Progenitor cell of endocrine pancreas (in vitro differentiated cells): ENCODE measurements at regions not wholly inside any gene's neighbourhood (a gene's known extent, or its start where the extent isn't known, plus 50 kb on each side); places are given as distances from the start of the nearest gene placed in this dataset.

ENCODE experiments used
- DNase-seq: peaks from one replicate; pipeline ENCODE4 v3.0.0; 2021; ENCODE audit warnings: low spot score; ENCODE audit not compliant: unreplicated experiment
- H3K27ac Mint-ChIP-seq: 2 replicates; pipeline ENCODE4 v1.8.0; 2021; ENCODE audit warnings: mild to moderate bottlenecking, moderate library complexity, mixed read lengths
- H3K27me3 Mint-ChIP-seq: 2 replicates; pipeline ENCODE4 v1.8.0; 2021; ENCODE audit warnings: mixed read lengths
- H3K36me3 Mint-ChIP-seq: 2 replicates; pipeline ENCODE4 v1.8.0; 2022; ENCODE audit warnings: mixed read lengths; ENCODE audit not compliant: insufficient read depth
- H3K4me1 Mint-ChIP-seq: 2 replicates; pipeline ENCODE4 v1.8.0; 2021; ENCODE audit warnings: low read depth, mixed read lengths
- H3K4me3 Mint-ChIP-seq: 2 replicates; pipeline ENCODE4 v1.8.0; 2021; ENCODE audit warnings: low read depth, mild to moderate bottlenecking, moderate library complexity, mixed read lengths
- H3K9me3 Mint-ChIP-seq: 2 replicates; pipeline ENCODE4 v1.8.0; 2021; ENCODE audit warnings: low read depth, mixed read lengths
- CTCF ChIP-seq: fragments of 200-600 bp; sonication (generic); IDR thresholded peaks from one replicate; pipeline ENCODE4 v1.5.0; 2021; ENCODE audit warnings: antibody characterized with exemption, mild to moderate bottlenecking; ENCODE audit not compliant: unreplicated experiment

GRCh38 chr19:27735314-27735713 lies 1477.6 kb downstream of the UQCRFS1 start:
- Mint-ChIP-seq H3K9me3 (peaks cover 74% of the 10 kb centered on the region), H3K36me3 (peaks cover 63% of the 10 kb centered on the region), H3K27ac (no peak overlapping the region), H3K4me3 (no peak overlapping the region), H3K27me3 (no peaks in the 10 kb centered on the region), H3K4me1 (no peaks in the 10 kb centered on the region)
- DNase-seq, result no peak
- TF ChIP-seq CTCF, result no peak

DNA sequence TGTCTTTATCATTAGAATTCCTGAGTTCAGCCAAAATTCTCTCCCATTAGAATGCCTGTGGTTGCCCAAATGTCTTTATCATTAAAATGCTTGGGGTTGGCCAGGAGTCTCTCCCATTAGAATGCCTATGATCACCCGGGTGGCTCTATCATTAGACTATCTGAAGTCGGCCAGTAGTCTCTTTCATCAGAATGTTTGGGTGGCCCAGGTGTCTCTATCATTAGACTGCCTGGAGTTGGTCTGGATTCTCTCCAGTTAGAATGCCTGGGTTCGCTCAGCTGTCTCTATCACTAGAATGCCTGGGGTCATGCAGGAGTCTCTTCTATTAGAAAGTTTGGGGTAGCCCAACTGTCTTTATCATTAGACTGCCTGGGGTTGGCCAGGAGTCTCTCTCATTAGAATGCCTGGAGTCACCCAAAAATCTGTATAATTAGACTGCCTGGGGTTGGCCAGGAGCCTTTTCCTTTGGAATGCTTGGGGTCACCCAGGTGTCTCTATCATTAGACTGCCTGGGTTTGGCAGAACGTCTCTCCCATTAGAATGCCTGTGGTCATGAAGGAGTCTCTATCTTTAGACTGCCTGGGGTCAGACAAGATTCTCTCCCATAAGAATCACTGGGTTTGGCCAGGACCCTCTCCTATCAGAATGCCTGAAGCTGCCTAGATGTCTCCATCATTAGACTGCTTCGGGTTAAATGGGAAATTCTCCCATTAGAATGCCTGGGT lies 1478.3 kb downstream of the UQCRFS1 start:
- Mint-ChIP-seq H3K27me3 (no peaks in the 10 kb centered on the region), H3K27ac (no peak overlapping the region), H3K4me3 (no peak overlapping the region), H3K4me1 (no peaks in the 10 kb centered on the region), H3K9me3 (peaks cover 68% of the 10 kb centered on the region), H3K36me3 (peaks cover 64% of the 10 kb centered on the region)
- no peak for TF ChIP-seq CTCF
- no peak for DNase-seq

DNA sequence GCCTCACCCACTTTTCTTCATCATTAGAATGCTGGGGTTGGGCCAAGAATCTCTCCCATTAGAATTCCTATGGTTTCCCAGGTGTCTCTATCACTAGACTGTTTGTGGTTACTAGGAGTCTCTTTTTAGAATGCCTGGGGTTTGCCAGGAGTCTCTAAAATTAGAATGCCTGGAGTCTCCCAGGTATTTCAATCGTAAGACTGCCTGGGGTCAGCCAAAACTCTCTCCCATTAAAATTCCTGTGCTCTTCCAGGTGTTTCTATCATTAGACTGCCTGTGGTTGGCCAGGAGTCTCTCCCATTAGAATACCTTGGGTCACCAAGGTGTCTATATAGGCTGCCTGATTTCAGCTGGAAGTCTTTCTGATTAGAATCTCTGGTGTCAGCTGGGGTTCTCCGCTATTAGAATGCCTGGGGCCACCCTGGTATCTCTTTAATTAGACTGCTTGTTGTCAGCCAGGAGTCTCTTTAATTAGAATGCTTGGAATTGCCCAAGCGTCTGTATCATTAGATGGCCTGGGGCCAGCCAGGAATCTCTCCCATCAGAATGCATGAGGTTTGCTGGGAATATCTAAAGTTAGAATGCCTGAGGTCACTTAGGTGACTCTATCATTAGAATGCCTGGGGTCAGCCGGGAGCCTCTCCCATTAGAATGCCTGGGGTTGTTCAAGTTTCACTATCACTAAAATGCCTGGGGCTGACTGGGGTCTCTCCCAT lies 1479.2 kb downstream of the UQCRFS1 start:
- peaks cover 64% of the 10 kb centered on the region for H3K36me3 Mint-ChIP-seq
- H3K27ac Mint-ChIP-seq, result no peak overlapping the region
- peaks cover 58% of the 10 kb centered on the region for H3K9me3 Mint-ChIP-seq
- H3K4me1 Mint-ChIP-seq, result no peaks in the 10 kb centered on the region
- no peak for TF ChIP-seq CTCF
- no peaks in the 10 kb centered on the region for H3K27me3 Mint-ChIP-seq
- DNase-seq, result no peak
- H3K4me3 Mint-ChIP-seq, result no peak overlapping the region

DNA sequence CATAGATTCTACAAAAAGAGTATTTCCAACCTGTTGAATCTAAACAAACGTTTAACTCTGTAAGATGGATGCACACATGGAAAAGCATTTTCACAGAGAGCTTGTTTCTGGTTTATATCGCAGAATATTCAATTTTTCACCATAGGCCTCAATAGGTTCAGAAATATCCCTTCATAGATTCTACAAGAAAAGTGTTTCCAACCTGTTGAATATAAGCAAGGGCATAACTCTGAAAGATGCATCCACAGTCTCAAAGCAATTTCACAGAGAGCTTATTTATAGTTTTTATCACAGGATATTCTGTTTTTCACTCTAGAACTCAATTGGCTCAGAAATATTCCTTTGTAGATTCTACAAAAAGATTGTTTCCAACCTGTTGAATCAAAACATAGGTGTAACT lies 1483.6 kb downstream of the UQCRFS1 start:
- Mint-ChIP-seq H3K36me3 (peaks cover 39% of the 10 kb centered on the region), H3K27ac (no peak overlapping the region), H3K4me3 (no peak overlapping the region), H3K27me3 (no peaks in the 10 kb centered on the region), H3K4me1 (no peaks in the 10 kb centered on the region), H3K9me3 (peaks cover 25% of the 10 kb centered on the region)
- DNase-seq, result no peak
- TF ChIP-seq CTCF, result no peak

GRCh38 chr19:27722625-27723024 lies 1490.3 kb downstream of the UQCRFS1 start:
- H3K9me3 Mint-ChIP-seq, result peaks cover 49% of the 10 kb centered on the region
- H3K27me3 Mint-ChIP-seq, result no peaks in the 10 kb centered on the region
- no peaks in the 10 kb centered on the region for H3K4me1 Mint-ChIP-seq
- H3K27ac Mint-ChIP-seq, result no peak overlapping the region
- TF ChIP-seq CTCF, result no peak
- H3K4me3 Mint-ChIP-seq, result no peak overlapping the region
- DNase-seq, result no peak
- H3K36me3 Mint-ChIP-seq, result peaks cover 12% of the 10 kb centered on the region
